HFFc6 (cell line): ENCODE measurements at regions not wholly inside any gene's neighbourhood (a gene's known extent, or its start where the extent isn't known, plus 50 kb on each side); places are given as distances from the start of the nearest gene placed in this dataset.
A peak's percentile ranks its signal among the peaks of the same experiment; 100 is the strongest.

Source experiments
- DNase-seq: peaks from one replicate; pipeline ENCODE4 v3.0.0-alpha.2; 2018
- H3K27ac Mint-ChIP-seq: 2 replicates; pipeline ENCODE4 v1.8.0; 2020; ENCODE audit warnings: mild to moderate bottlenecking, mixed read lengths
- H3K27me3 Mint-ChIP-seq: 2 replicates; pipeline ENCODE4 v1.8.0; 2021; ENCODE audit warnings: mild to moderate bottlenecking, moderate library complexity, mixed read lengths; ENCODE audit not compliant: insufficient read depth
- H3K36me3 Mint-ChIP-seq: 2 replicates; pipeline ENCODE4 v1.8.0; 2021; ENCODE audit warnings: low read depth, mixed read lengths
- H3K4me1 Mint-ChIP-seq: 2 replicates; pipeline ENCODE4 v1.8.0; 2020; ENCODE audit warnings: low read depth, mixed read lengths
- H3K4me3 Mint-ChIP-seq: 2 replicates; pipeline ENCODE4 v1.8.0; 2020; ENCODE audit warnings: mild to moderate bottlenecking, moderate library complexity, mixed read lengths
- H3K9me3 Mint-ChIP-seq: 2 replicates; pipeline ENCODE4 v1.8.0; 2020; ENCODE audit warnings: mild to moderate bottlenecking, mixed read lengths
- CTCF ChIP-seq: fragments of 200-600 bp; sonication (generic); IDR thresholded peaks from 2 replicates; pipeline ENCODE4 v1.5.0; 2021; ENCODE audit warnings: antibody characterized with exemption, mild to moderate bottlenecking

- no peaks in the 10 kb centered on the region for H3K27me3 Mint-ChIP-seq
Measured at GRCh38 chr5:124161266-124161665, 585.2 kb downstream of the ZNF608 start.

GRCh38 chr5:124160265-124160664, 586.2 kb downstream of the ZNF608 start:
- Mint-ChIP-seq H3K4me1 (no peaks in the 10 kb centered on the region), H3K4me3 (no peak overlapping the region), H3K27ac (no peak overlapping the region), H3K9me3 (peaks cover 7% of the 10 kb centered on the region), H3K36me3 (peaks cover 3% of the 10 kb centered on the region; the same call in 1 of the 2 replicates), H3K27me3 (no peaks in the 10 kb centered on the region)
- DNase-seq: no peak
- no peak for TF ChIP-seq CTCF

More at GRCh38 chr5:124161266-124161665, 585.2 kb downstream of the ZNF608 start:
- Mint-ChIP-seq H3K9me3 (peaks cover 3% of the 10 kb centered on the region; the same call in 1 of the 2 replicates), H3K4me1 (no peaks in the 10 kb centered on the region), H3K36me3 (no peaks in the 10 kb centered on the region), H3K27ac (no peak overlapping the region), H3K4me3 (no peak overlapping the region)
- TF ChIP-seq CTCF: no peak
- DNase-seq: no peak

GRCh38 chr5:124157320-124157719, 589.1 kb downstream of the ZNF608 start:
- Mint-ChIP-seq H3K4me3 (peak overlapping the region; percentile 55), H3K27me3 (no peaks in the 10 kb centered on the region), H3K9me3 (peaks cover 19% of the 10 kb centered on the region), H3K27ac (no peak overlapping the region), H3K4me1 (no peaks in the 10 kb centered on the region), H3K36me3 (peaks cover 15% of the 10 kb centered on the region; the same call in 1 of the 2 replicates)
- TF ChIP-seq CTCF: no peak
- no peak for DNase-seq

DNA sequence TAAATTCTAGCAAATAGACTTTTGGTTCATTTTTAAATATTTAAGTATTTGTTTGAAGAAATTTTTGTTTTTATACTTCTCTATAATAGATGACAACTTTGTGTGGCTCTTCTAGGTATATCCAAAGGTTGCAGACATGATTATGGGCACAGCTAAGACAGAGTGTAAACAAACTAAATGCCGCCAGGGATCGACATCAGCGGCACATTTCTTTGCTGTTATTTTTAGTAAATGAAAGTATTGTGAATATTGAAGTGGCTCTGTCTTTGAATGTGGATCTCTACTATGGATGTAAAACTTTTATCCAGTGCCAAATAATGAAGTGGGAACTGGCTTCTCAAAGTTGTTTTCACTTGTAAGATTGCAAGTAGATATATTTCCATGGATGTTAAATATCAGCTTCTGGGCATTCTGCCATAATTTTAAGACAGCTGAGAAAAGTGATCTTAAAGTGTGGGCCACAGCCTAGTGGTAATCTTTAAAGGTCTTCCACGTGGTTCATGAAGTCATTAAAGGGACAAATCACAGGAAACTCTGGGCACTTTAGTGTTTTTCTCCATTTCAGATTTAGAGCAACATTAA, 589.9 kb downstream of the ZNF608 start:
- H3K36me3 Mint-ChIP-seq: peaks cover 15% of the 10 kb centered on the region; the same call in 1 of the 2 replicates
- TF ChIP-seq CTCF: no peak
- peaks cover 20% of the 10 kb centered on the region for H3K9me3 Mint-ChIP-seq
- H3K27me3 Mint-ChIP-seq: no peaks in the 10 kb centered on the region
- H3K4me1 Mint-ChIP-seq: no peaks in the 10 kb centered on the region
- H3K27ac Mint-ChIP-seq: no peak overlapping the region
- H3K4me3 Mint-ChIP-seq: no peak overlapping the region
- DNase-seq: no peak

DNA sequence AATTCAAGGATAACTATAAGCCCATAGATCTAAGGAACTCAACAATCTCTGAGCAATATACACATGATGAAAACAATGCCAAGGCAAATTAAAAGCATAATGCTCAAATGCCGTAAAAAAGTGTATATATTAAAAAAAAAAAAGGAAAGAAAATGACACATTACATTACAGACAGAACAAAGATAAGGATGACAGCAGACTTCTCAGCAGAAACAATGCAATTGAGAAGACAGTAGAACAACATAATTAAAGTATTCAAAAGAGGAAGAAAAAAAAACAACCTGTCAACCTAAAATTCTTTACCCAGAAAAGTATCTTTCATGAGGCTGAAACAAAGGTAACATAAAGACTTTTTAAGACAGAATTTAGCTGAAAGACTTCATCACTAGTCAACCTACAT, 591.7 kb downstream of the ZNF608 start:
- no peak for TF ChIP-seq CTCF
- H3K9me3 Mint-ChIP-seq: peaks cover 34% of the 10 kb centered on the region

More for the DNA sequence above, 591.7 kb downstream of the ZNF608 start:
- no peak overlapping the region for H3K27ac Mint-ChIP-seq
- no peaks in the 10 kb centered on the region for H3K4me1 Mint-ChIP-seq
- H3K36me3 Mint-ChIP-seq: peaks cover 15% of the 10 kb centered on the region; the same call in 1 of the 2 replicates
- H3K4me3 Mint-ChIP-seq: no peak overlapping the region
- DNase-seq: no peak
- no peaks in the 10 kb centered on the region for H3K27me3 Mint-ChIP-seq
